ENCODE measurements at regions not wholly inside any gene's neighbourhood (a gene's known extent, or its start where the extent isn't known, plus 50 kb on each side); places are given as distances from the start of the nearest gene placed in this dataset.
A peak's percentile ranks its signal among the peaks of the same experiment; 100 is the strongest.

DNA sequence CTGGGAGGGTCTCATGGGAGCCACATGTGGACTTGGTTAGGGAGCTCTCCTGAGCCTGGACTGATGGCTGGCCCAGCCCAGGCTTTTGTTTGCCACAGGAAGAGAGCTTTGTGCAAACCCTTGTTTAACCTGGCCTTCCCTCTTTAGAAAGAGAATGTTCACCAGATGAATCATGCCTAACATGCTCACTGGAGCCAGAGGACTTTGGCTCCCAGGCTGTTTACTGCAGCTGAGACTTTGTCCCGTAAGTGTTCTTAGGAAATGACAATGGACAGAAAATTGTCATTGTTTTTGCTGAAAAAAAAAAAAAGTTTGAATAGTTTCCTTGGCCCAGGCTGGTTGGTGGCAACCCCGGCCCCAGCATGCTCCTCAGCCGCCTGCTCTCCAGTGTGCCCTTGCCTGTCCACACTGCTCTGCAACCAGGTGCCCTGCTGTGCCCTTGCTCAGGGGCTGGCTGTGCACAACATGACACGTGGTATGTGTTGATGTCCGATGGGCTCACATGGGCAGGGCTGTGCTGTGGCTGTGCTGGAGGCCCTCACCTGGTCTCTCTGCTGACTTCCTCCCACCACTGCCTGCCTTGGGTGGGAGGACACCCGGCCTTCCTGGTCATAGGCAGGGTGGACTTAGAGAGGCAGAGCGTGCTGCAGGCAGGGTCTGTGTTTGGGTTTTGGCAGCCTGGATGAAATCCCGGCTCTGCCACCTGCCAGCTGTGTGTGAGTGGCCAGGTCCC, 215.3 kb upstream of the ZNF32 start:
- no peak for DNase-seq

DNA sequence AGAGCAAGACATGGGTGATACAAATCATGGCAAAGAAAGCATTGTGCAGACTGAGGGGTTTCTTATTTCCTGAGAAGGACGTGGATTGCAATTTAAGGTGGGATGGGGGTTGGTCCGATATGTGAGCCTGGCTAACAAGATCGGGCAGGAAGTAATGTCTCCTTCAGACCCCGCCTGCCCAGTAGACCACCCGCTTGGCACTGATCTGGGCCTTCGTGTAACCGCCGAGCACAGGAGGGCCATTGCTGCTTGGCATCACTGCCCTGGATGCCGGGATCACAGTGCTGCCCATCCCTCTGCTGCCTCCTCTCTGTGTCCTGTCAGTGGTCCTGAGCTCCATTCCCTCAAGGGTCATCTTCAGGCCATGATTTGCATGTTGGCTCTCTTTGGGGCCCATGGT, 214.6 kb upstream of the ZNF32 start:
- DNase-seq: no peak

DNA sequence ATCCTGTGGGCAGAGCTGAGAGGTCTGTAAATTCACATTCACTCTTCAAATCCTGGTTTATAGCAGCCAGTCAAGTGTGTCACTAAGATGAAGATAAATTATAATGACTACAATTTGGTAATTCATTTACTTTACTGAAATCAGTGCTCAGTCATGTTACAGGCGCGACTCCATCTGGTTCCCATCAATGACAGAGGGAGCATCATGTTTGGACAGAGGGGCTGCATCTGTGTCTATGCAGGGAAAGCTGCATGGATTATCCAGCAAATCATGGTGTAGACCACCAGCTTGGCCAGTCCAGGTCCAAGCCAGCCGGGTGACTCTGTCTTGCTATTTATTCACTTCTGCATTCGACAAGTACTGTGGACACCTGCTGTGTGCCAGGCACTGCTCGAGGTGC, 214.1 kb upstream of the ZNF32 start:
- no peak for DNase-seq

DNA sequence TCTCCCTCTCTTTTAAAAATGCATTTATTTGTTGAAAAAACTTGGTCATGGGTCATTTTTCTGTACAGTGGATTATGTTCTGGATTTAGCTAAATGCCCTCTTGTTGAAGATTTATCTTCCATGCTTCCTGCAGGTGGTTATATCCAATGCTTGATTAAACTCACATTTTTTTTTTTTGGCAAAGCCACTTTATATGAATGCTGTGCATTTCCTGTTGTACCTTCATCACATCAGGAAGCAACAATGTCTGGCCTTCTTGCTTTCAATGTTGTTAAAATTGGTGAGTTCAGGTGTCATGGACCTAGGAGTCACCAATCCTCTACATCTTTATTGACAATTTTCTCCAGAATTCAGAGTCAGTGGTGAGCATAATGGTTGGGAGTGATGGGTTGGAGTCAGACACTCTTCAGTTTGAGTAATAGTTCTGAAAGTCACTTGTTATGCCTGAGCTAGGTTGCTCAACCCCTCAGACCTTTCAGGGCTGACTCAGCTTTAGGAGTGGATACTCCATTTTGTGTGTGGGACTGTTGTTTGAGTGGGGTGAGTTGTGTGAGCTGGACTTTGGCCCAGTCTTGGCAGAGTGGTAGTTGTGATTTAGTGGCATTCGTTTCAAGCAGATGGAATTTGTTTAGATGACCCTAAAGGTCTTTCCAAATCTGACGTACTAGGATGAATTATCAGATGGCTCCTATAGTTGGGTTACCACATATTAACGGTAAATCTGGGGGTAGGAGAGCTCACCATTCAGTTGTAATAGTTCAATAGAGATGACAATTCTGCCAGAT, 213.5 kb upstream of the ZNF32 start:
- no peak for DNase-seq

DNA sequence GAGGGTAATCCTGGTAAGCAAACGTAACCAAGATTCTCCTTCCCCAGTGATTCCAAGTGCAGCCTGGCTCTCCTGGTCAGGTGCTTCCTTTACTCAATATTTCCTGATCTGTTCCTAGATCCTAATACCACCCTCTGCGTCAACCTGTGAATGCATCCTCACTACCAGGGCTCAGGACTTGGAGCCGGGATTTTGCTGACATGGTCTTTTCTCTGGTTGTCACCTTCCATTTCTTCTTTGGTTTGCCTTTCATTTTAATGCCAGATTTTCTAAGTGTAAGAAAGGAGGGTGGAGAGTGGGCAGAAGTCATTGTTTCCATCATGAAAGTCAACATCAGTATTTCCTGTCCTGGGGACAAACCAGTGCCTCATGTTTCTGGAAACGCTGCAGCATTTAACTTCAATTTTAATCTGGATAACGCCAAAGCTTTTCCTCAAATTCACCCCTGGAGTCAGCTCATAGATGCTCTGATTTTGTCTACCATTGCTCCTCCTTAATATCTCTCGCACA, 210.4 kb upstream of the ZNF32 start:
- DNase-seq: no peak

DNA sequence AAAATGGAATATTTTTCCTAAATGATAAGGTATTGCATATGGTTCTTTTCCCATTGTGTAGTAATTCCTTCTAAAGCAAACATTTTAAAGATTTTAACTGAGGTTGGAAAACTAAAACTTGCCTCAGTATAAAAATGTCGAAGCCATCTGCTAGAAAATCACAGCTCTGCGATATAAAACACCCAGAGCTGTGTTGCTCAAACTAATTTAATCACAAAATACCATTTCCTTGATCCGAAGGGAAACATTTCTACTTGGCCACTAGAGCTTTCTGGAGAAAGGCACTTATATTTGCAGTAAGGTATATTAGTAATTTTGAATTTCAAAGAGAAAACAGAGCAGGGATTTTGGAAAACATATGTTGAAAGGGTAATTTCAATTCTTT, 209.2 kb upstream of the ZNF32 start:
- no peak for DNase-seq

DNA sequence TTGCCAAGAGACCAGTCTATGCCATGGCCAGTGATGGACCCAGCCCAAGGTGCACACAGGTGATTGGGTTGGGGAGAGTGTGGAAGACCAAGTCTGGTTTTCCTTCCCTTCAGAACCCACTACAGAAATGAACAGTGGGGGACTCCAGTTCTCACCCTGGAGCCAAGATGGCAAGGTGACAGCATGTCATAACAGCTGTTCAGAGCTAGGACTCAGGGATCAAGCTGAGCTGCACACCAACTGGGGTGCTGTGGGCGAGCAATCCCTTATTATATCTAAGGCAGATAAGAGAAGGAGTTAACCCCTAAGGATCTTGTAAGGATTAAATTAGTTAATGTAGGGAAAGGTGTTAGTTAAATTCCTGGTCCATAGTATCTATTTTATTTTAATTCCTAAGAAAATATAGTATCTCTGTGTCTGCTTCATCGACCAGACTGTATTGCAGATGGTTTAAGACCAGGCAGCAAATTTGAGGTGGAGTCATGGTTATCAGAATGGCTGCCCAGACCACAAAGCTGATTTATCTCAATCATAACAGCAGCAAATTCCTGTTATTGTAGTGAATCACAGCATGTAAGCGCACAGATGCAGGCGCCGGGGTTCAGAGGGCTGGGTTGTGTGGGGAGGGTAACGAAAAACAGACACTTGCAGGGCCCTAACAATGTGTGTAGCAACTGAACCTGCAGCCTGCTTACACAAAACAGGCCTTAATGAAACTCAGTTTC, 208.7 kb upstream of the ZNF32 start:
- DNase-seq: peak; percentile 3

DNA sequence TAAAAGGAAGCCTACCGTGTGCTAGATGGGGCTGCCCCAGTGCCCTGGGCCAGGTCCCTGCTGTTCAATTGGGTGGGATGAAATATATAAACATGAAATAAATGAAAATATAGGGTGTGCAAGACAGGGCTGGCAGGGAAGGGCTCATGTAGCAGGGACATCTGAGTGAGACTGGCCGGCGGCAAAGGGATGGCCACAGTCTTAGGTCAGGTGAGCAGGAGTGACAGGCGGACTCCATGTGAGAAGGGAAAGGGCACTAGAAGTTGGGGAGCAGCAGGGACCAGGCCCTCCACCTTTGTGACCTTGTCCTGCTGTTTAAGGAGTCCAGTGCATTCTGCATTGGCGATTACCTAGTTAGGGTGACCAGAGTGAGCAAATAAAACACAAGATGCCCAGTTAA, 207.6 kb upstream of the ZNF32 start:
- DNase-seq: no peak

DNA sequence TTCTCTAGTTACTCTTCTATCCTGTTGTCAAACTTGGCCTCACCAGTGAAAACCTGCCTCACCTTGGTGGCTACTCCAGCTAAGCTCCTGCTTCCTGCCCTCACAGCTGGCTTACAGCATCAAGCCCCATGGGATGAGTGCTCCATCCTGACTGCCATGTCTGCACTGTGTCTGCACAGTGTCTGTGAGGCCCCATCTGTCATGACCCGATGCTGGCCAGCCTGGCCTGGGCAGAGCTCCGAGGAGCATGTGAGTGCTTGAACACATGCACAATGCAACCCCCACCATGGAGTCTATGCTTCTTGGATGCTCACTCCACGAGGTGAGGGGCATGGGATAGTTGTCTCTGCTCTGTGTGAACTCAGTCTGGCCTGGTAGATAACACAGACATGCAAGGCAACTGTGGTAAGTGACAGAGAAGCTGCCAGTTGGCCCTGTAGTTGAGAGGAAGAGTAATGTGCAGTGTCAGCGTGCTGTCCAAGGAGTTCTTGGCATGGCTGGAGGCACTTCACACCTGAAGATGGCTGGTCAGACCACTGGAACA, 207.1 kb upstream of the ZNF32 start:
- DNase-seq: no peak

DNA sequence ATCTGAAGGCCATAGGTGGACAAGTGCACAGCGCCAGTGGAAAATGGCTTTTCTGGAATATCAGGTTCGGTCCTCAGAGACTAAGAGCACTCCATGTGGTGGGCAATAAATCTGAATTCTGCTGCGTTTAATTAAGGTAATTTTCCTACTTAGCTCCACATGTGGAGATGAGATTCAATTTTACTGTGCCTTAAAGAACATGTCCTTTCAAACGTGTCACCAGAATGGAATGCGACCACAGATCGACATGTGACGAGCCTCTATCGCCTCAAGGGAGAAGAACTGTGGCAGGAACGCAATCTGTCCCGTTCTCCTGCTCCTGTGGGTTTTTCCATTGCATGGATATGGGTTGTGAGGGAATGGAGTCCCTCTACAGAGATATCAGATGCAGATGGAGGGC, 205.3 kb upstream of the ZNF32 start:
- no peak for DNase-seq

DNA sequence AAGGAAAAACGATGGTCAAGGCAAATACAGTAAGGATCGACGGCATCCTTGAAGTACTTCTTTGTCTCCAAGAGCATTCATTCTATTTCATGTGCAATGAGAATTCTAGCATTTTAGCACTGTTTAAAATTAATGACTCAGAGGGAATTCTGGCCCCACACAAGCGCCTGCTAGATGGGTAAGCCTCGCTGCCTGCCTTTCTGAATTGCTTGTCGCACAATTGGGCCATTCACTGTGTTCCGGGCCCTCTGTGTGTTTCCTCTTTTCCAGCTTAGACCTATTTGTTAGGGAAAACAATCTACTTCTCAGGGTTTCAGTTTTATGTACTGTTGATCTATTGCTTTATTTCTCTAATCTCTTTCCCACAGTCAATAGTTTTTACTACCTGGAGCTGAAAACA, 204.7 kb upstream of the ZNF32 start:
- no peak for DNase-seq

DNA sequence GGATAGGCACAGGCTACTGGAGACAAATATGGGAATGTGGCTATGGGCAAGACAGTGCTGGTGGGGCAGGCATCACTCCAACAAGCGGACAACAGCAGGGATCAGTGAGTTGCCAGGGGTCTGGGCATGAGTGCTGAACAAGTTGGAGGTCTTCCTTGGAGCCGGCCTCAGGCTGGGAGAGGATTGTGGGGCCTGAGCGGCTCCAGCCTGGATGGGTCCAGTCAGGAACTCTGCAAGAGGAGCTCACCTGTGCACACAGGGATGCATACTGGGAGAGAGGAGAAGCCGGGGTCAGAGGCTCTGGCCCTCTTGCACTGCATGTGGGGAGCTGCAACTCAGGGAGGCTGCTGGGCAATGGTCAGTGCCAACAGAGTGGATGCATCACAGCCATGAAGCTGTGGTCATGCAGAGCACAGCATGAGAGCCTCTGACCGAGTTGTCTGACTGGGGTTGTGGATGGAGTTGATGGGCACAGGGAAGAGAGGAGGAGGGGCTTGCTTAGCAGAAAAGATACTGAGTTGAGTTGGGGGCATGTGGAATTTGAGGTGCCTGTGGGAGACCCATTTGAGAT, 204.0 kb upstream of the ZNF32 start:
- no peak for DNase-seq

DNA sequence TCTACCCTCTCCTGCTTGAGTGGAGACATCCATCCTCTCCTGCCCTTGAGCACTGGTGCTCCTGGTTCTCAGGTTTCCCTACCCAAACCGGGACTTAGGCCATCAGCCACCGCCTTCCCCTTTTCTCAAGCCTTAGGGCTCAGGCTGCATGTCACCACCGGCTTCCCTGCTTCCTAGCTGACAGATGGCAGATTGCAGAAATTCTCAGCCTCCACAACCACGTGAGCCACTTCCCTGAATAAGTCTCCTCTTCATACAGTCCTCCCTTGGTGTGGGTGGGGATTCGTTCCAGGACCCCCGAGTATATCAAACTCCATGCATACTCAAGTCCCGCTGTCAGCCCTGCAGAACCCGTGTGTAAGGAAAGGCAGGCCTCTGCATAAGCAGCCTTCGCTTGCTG, 203.5 kb upstream of the ZNF32 start:
- no peak for DNase-seq

DNA sequence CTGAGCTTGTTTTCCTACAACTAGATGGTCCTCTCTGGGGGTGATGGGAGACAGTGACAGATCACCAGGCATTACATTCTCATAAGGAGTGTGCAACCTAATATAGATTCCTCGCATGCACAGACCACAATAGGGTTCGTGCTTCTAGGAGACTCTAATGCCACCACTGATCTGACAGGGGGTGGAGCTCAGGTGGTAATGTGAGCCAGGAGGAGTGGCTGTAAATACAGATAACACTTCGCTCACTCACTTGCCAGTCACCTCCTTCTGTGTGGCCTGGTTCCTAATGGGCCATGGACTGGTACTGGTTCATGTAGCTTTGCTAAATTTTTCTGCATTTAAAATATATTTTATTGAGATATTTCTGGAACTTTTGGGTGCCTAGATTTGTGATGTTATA, 202.3 kb upstream of the ZNF32 start:
- no peak for DNase-seq

DNA sequence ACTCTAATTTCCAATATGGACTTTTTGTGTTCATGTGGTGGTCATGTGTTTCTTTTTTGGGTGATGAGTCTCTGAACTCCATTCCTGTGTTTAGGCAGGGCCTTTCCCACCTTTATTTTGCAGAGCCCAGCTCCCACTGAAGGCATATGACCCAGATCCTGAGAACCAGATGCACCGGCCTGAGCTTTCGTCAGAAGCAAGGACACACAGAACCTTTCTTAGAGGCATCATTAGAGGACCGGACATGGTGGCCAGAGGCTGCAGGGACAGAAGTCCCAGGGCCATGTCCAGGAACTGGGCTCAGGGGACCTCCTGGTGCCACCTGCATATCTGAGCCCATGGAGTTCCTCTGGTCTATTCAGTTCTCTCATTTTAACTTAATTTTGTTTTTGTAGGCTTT, 200.9 kb upstream of the ZNF32 start:
- no peak for DNase-seq

DNA sequence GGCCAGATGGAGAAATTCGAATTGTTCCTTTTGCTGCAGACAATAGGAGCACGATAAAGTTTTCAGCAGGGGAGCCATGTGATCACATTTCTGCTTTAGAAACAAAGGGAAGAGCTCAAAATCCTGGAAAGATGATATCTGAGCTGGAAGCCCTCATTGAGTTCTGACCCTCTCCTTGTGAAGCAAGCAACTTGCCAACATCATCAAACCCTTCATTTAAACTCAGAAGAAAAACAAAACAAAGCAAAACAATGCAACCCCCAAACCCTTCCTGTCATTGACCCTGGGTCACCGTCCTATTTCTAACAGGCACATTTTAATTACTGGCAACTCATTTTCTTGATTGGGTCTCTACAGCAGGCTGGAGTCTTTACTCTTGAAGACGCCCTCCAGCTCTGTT, 198.3 kb upstream of the ZNF32 start:
- DNase-seq: no peak

DNA sequence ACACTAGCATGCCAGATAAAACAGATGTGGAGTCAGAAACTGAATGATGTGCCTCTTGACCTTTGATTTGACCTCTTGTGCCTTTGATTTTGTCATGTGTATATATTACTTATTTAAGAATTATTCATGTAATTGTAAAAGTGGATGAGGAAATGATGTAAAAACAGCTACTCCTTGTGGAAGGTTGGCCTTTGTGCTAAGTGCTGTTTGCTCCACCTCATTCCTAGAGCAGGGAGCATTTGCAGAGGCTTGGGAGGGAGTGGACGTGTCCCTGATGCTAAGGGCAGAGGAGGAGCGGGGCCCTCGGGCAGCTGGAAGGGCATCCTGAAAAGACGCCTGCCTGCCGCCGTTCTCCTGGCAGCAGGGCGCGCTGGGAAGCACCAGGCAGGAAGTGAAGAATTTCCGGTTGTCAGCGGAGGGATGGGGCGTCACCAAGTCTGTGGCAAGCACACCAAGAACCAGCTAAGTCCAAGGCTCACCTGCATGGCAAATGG, 197.6 kb upstream of the ZNF32 start:
- no peak for DNase-seq

DNA sequence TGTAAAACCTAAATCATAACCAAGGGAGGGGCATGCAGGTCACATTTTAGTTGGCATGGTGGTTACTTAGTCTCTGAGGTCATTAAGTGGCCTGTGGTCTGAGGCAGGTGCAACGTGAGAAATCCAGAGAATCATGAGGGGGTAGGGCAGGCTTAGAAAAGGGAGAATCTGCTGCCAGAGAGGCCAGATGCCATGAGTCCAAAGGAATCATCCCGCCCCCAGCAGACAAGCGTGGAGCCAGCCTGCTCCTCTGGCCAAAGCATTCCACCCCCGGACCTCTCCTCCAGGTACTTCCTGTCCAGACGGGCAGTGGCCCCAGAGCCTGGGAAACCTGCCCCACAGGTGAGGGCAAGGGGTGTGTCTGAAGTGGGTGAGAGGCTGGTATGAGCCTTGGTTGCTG, 196.4 kb upstream of the ZNF32 start:
- no peak for DNase-seq

DNA sequence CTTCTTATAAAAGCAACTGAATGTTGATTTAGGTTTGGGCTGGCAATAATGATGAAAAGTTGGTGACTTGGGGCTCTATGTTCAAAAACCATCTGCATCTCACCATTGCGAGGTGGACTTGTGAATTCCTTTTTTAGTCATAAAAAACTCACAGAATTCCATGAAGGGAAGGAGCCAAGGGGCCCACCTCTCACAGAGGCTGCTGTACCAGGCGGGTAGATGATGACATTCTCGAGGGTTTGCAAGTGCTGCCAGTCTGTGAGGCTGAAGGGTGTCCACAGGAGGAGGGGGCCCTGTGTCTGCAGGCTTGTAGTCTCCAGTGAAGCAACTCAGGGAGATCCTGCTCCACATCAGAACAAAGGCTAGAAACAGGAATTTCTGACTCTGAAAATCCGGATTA, 195.5 kb upstream of the ZNF32 start:
- no peak for DNase-seq

DNA sequence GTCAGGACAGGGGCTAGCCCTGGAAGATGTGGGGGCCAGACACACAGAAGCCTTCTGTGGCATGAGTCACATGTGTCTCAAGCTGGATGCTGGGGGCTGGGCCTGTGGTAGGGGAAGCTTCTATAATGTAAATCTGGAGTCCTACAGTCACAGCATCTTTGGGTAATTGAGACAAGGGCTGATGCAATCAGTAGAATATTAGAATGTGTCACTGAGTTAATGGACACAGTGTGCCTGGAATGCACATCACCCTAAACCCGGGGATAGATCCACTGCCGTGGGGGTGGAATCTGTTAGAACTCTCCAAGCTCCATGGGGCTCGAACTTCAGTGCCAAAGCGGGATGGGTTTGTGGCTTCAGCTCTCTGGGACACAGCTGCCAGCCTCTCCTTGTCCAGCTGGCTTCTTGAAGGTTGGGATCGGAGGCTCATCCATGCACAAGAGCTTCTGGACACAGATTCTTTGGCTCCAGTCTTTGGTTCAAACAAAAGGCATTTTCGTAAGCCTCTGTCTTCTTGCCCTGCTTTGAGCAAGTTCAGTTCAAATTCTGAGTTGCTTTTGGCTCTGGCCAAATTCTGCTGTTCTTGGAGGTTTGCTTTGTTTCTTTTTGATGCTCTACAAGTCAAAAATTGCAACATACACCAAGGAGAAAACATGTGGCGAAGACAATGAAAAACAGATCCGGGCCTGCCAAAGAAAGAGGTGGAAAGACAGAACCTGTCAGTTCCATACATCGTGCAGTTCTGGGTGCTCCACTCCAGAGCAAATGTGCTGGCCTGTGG, 194.8 kb upstream of the ZNF32 start:
- no peak for DNase-seq

DNA sequence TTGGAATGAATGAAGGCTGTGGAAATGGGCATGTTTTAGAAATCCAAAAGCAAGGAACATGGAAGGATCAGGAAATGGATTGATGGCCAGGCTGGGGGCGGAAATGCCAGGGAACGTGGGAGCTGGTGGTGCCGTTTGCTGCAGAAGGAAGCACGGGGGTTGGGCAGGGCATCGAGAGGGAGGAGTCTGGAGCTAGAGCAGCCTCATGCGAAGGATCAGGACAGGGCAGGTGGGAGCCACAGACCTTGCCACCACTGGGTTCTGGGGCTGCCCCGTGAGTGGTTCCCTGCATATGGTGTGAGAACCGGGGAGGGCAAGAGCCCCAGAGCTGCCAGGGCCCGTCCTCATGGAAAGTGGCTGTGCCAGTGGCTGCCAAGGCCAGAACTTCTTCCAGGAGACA, 193.8 kb upstream of the ZNF32 start:
- no peak for DNase-seq

DNA sequence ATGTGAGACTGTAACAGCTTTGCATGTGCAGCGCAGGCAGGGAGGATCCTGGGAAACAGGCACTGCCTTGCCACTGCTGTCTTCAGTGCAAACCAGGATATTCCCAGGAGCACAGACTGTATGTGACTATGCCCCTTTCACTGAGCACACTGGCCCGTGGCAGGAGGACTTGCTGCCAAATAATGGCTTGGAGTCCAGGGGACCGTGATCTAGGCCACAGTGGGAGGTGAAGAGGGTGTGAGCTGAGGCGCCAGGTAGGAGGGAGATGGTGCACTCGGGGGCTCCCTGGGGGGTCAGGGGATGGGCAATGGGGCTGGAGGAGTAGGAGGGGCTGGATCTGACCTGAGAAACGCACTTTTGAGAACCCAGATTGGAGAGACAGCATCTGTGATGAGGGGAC, 193.4 kb upstream of the ZNF32 start:
- no peak for DNase-seq
